ENCODE measurements at regions not wholly inside any gene's neighbourhood (a gene's known extent, or its start where the extent isn't known, plus 50 kb on each side); places are given as distances from the start of the nearest gene placed in this dataset.

DNA sequence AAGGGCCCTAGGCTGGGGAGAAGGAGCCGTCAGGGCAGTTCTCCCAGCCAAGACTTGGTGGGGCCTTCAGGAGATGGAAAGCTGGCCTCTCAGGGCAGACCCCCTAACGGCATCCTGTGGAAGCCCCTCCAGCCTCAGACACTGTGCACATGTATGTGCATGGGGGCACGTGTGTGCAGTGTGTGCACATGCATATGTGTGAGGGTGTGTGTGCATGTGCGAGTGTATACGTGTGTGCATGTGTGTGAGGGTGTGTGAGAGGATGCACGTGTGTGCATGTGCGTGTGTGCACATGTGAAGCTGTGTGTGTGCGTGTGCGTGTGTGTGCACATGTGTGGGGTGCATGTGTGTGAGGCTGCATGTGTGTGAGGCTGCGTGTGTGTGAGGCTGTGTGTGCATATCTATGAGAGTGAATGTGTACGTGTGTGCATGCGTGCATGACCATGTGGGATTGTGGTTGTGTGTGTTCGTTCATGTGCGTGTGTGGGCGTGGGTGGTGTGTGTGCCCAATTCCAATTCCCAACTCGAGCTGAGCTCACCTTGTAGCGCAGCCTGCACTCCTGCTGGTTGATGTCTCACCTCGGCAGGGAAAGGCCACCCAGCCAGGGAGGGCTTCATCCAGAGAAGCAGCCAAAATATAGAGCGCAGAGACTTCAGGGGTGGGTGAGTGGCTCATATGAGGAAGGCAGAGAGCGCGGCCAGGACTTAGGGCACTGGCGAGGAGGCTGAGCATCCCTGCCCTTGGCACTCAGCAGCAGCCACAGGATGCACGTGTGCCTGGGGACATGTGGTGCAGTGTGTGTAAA, 142.7 kb upstream of the PPP1R26 start:
- no peak for TF ChIP-seq TAF1 (IDR thresholded peaks at IDR 0.05; ENCODE audit: borderline replicate concordance, insufficient read depth, low read length)
- no peak for TF ChIP-seq POLR2AphosphoS5 (IDR thresholded peaks at IDR 0.05; ENCODE audit: low read depth, low read length)
- TF ChIP-seq REST (IDR thresholded peaks at IDR 0.05; ENCODE audit: insufficient read depth in 1 of 2, low read depth in 2 of 2, low read length in 2 of 2) = no peak
